ENCODE measurements at regions not wholly inside any gene's neighbourhood (a gene's known extent, or its start where the extent isn't known, plus 50 kb on each side); places are given as distances from the start of the nearest gene placed in this dataset.

GRCh38 chr6:11953641-11954040 lies 58.5 kb upstream of the HIVEP1 start:
- Mint-ChIP-seq H3K4me3 (ENCODE audit: unreplicated experiment) (no peak overlapping the region), H3K27me3 (ENCODE audit: low read depth, unreplicated experiment) (no peaks in the 10 kb centered on the region), H3K27ac (ENCODE audit: unreplicated experiment) (no peak overlapping the region), H3K4me1 (ENCODE audit: low read depth, unreplicated experiment) (no peaks in the 10 kb centered on the region), H3K9me3 (ENCODE audit: unreplicated experiment) (no peaks in the 10 kb centered on the region), H3K36me3 (ENCODE audit: low read depth, unreplicated experiment) (no peaks in the 10 kb centered on the region)
- no peak for FAIRE-seq
- TF ChIP-seq EZH2 (IDR thresholded peaks at IDR 0.05; ENCODE audit: insufficient read depth, low read length): no peak
- peak overlapping the region; percentile 36 for H2AFZ ChIP-seq (ENCODE audit: low read depth, low read length)
- no peaks in the 10 kb centered on the region for H3K27me3 ChIP-seq (ENCODE audit: insufficient read depth, low read length)
- no peaks in the 10 kb centered on the region for H3K79me2 ChIP-seq (ENCODE audit: insufficient read depth, low read length)
- H3K27ac ChIP-seq (ENCODE audit: low read depth, low read length): no peak overlapping the region
- no peak overlapping the region for H3K9ac ChIP-seq (ENCODE audit: low read length)
- DNase-seq (ENCODE audit: low read depth): no peak
- no peaks in the 10 kb centered on the region for H4K20me1 ChIP-seq (ENCODE audit: insufficient read depth, low read length)
- no peak overlapping the region for H3K4me3 ChIP-seq (ENCODE audit: insufficient read depth, low read depth, low read length)
- no peak overlapping the region for H3K4me2 ChIP-seq (ENCODE audit: low read length)
- H3K36me3 ChIP-seq (ENCODE audit: insufficient read depth, low read length): no peaks in the 10 kb centered on the region
- no peaks in the 10 kb centered on the region for H3K9me3 ChIP-seq (ENCODE audit: insufficient read depth, low read depth, low read length)
- no peaks in the 10 kb centered on the region for H3K4me1 ChIP-seq (ENCODE audit: insufficient read depth, low read length)

- Histone ChIP-seq H3K4me2 (ENCODE audit: low read length) (no peak overlapping the region), H3K4me1 (ENCODE audit: insufficient read depth, low read length) (no peaks in the 10 kb centered on the region), H3K9ac (ENCODE audit: low read length) (no peak overlapping the region), H2AFZ (ENCODE audit: low read depth, low read length) (no peak overlapping the region), H3K79me2 (ENCODE audit: insufficient read depth, low read length) (no peaks in the 10 kb centered on the region), H3K27me3 (ENCODE audit: insufficient read depth, low read length) (no peaks in the 10 kb centered on the region), H3K9me3 (ENCODE audit: insufficient read depth, low read depth, low read length) (no peaks in the 10 kb centered on the region), H3K27ac (ENCODE audit: low read depth, low read length) (no peak overlapping the region), H4K20me1 (ENCODE audit: insufficient read depth, low read length) (no peaks in the 10 kb centered on the region), H3K36me3 (ENCODE audit: insufficient read depth, low read length) (no peaks in the 10 kb centered on the region), H3K4me3 (ENCODE audit: insufficient read depth, low read depth, low read length) (no peak overlapping the region)
- Mint-ChIP-seq H3K27ac (ENCODE audit: unreplicated experiment) (no peak overlapping the region), H3K27me3 (ENCODE audit: low read depth, unreplicated experiment) (no peaks in the 10 kb centered on the region), H3K4me3 (ENCODE audit: unreplicated experiment) (no peak overlapping the region), H3K4me1 (ENCODE audit: low read depth, unreplicated experiment) (no peaks in the 10 kb centered on the region), H3K36me3 (ENCODE audit: low read depth, unreplicated experiment) (no peaks in the 10 kb centered on the region), H3K9me3 (ENCODE audit: unreplicated experiment) (no peaks in the 10 kb centered on the region)
- DNase-seq (ENCODE audit: low read depth) (no peak), FAIRE-seq (no peak)
- TF ChIP-seq CTCF (IDR thresholded peaks at IDR 0.05; ENCODE audit: insufficient read depth, low read depth, low read length) (no peak), EZH2 (IDR thresholded peaks at IDR 0.05; ENCODE audit: insufficient read depth, low read length) (no peak)
Measured at GRCh38 chr6:11952316-11952715, 59.8 kb upstream of the HIVEP1 start.

- Mint-ChIP-seq H3K9me3 (ENCODE audit: unreplicated experiment) (no peaks in the 10 kb centered on the region), H3K36me3 (ENCODE audit: low read depth, unreplicated experiment) (no peaks in the 10 kb centered on the region), H3K4me1 (ENCODE audit: low read depth, unreplicated experiment) (no peaks in the 10 kb centered on the region), H3K27me3 (ENCODE audit: low read depth, unreplicated experiment) (no peaks in the 10 kb centered on the region), H3K4me3 (ENCODE audit: unreplicated experiment) (no peak overlapping the region), H3K27ac (ENCODE audit: unreplicated experiment) (no peak overlapping the region)
- H3K4me3 ChIP-seq (ENCODE audit: insufficient read depth, low read depth, low read length): no peak overlapping the region
- no peaks in the 10 kb centered on the region for H3K27me3 ChIP-seq (ENCODE audit: insufficient read depth, low read length)
- no peaks in the 10 kb centered on the region for H3K4me1 ChIP-seq (ENCODE audit: insufficient read depth, low read length)
- H3K4me2 ChIP-seq (ENCODE audit: low read length): no peak overlapping the region
- DNase-seq (ENCODE audit: low read depth) (no peak), FAIRE-seq (no peak)
- no peaks in the 10 kb centered on the region for H3K36me3 ChIP-seq (ENCODE audit: insufficient read depth, low read length)
- H3K27ac ChIP-seq (ENCODE audit: low read depth, low read length): no peak overlapping the region
- no peak overlapping the region for H3K9ac ChIP-seq (ENCODE audit: low read length)
- no peaks in the 10 kb centered on the region for H3K9me3 ChIP-seq (ENCODE audit: insufficient read depth, low read depth, low read length)
- no peaks in the 10 kb centered on the region for H4K20me1 ChIP-seq (ENCODE audit: insufficient read depth, low read length)
- no peaks in the 10 kb centered on the region for H3K79me2 ChIP-seq (ENCODE audit: insufficient read depth, low read length)
- H2AFZ ChIP-seq (ENCODE audit: low read depth, low read length): no peak overlapping the region
- TF ChIP-seq EZH2 (IDR thresholded peaks at IDR 0.05; ENCODE audit: insufficient read depth, low read length) (no peak), CTCF (IDR thresholded peaks at IDR 0.05; ENCODE audit: insufficient read depth, low read depth, low read length) (no peak)
Measured at GRCh38 chr6:11951868-11952267, 60.2 kb upstream of the HIVEP1 start.
